NCI-H1105 (cell line): ENCODE measurements at regions not wholly inside any gene's neighbourhood (a gene's known extent, or its start where the extent isn't known, plus 50 kb on each side); places are given as distances from the start of the nearest gene placed in this dataset.
"Not testable (repeated sequence)": the region's sequence is repeated elsewhere in the genome, so short reads cannot be mapped to it uniquely, and the experiment has no call there.

Experiments
- DNase-seq: peaks from one replicate; lab custom pipeline; 2025; lab: John Stamatoyannopoulos, UW

- DNase-seq, result no peak
Measured at GRCh38 chr1:80194221-80194620, 1187.7 kb upstream of the ADGRL4 start.

GRCh38 chr1:80181418-80181817 is 1174.9 kb upstream of the ADGRL4 start:
- no peak for DNase-seq

- DNase-seq, result no peak
Measured at GRCh38 chr1:80171631-80172030, 1165.1 kb upstream of the ADGRL4 start.

GRCh38 chr1:80170811-80171485 is 1164.4 kb upstream of the ADGRL4 start:
- peak; percentile 45 for DNase-seq

GRCh38 chr1:80164150-80164549 is 1157.6 kb upstream of the ADGRL4 start:
- DNase-seq, result no peak

GRCh38 chr1:80163686-80164085 is 1157.2 kb upstream of the ADGRL4 start:
- no peak for DNase-seq

GRCh38 chr1:80158771-80159170 is 1152.2 kb upstream of the ADGRL4 start:
- DNase-seq, result no peak

GRCh38 chr1:80158266-80158665 is 1151.7 kb upstream of the ADGRL4 start:
- no peak for DNase-seq

- DNase-seq, result no peak
Measured at GRCh38 chr1:80155371-80155770, 1148.8 kb upstream of the ADGRL4 start.

- no peak for DNase-seq
Measured at GRCh38 chr1:80154176-80154575, 1147.6 kb upstream of the ADGRL4 start.

- DNase-seq, result no peak
Measured at GRCh38 chr1:80153762-80154161, 1147.2 kb upstream of the ADGRL4 start.

GRCh38 chr1:80143361-80143760 is 1136.8 kb upstream of the ADGRL4 start:
- DNase-seq, result no peak

GRCh38 chr1:80137946-80138602 is 1131.5 kb upstream of the ADGRL4 start:
- not testable (repeated sequence) for DNase-seq

GRCh38 chr1:80113168-80114038 is 1106.9 kb upstream of the ADGRL4 start:
- DNase-seq, result no peak

- no peak for DNase-seq
Measured at GRCh38 chr1:80101159-80101558, 1094.6 kb upstream of the ADGRL4 start.

GRCh38 chr1:80099713-80100112 is 1093.2 kb upstream of the ADGRL4 start:
- no peak for DNase-seq

- DNase-seq, result no peak
Measured at GRCh38 chr1:80085067-80085466, 1078.5 kb upstream of the ADGRL4 start.

GRCh38 chr1:80083892-80084291 is 1077.4 kb upstream of the ADGRL4 start:
- no peak for DNase-seq

- no peak for DNase-seq
Measured at GRCh38 chr1:80076469-80076868, 1069.9 kb upstream of the ADGRL4 start.

GRCh38 chr1:80075351-80075750 is 1068.8 kb upstream of the ADGRL4 start:
- no peak for DNase-seq

- DNase-seq, result no peak
Measured at GRCh38 chr1:80072563-80072962, 1066.0 kb upstream of the ADGRL4 start.

- DNase-seq, result peak; percentile 74
Measured at GRCh38 chr1:80066060-80066459, 1059.5 kb upstream of the ADGRL4 start.

- DNase-seq, result no peak
Measured at GRCh38 chr1:80064524-80064923, 1058.0 kb upstream of the ADGRL4 start.
